Calu3 (cell line): ENCODE measurements at regions not wholly inside any gene's neighbourhood (a gene's known extent, or its start where the extent isn't known, plus 50 kb on each side); places are given as distances from the start of the nearest gene placed in this dataset.

Source experiments
- BruUV-seq: library from RNA; stranded (reverse); fragments of 400-500 nt; replicated peaks from 2 replicates; lab custom pipeline; 2021; lab: Mats Ljungman, UMichigan
- CTCF ChIA-PET: fragments of 300-600 bp; sonication (Branson Sonifier 250); formaldehyde crosslinking; loops from one replicate; lab custom pipeline; 2022; ENCODE audit warnings: antibody characterized with exemption; lab: Charles Lee
- DNase-seq: peaks from one replicate; pipeline ENCODE4 v3.0.0; 2022
- H3K27ac Mint-ChIP-seq: one replicate; pipeline ENCODE4 v1.8.0; 2022; ENCODE audit warnings: mixed read lengths; ENCODE audit not compliant: unreplicated experiment
- H3K27me3 Mint-ChIP-seq: one replicate; pipeline ENCODE4 v1.8.0; 2022; ENCODE audit warnings: mixed read lengths; ENCODE audit not compliant: unreplicated experiment
- H3K36me3 Mint-ChIP-seq: one replicate; pipeline ENCODE4 v1.8.0; 2022; ENCODE audit warnings: mild to moderate bottlenecking, moderate library complexity, mixed read lengths; ENCODE audit not compliant: insufficient read depth, unreplicated experiment
- H3K4me1 Mint-ChIP-seq: one replicate; pipeline ENCODE4 v1.8.0; 2022; ENCODE audit warnings: mild to moderate bottlenecking, low read depth, mixed read lengths; ENCODE audit not compliant: unreplicated experiment
- H3K4me3 Mint-ChIP-seq: one replicate; pipeline ENCODE4 v1.8.0; 2022; ENCODE audit warnings: mild to moderate bottlenecking, low read depth, moderate library complexity, mixed read lengths; ENCODE audit not compliant: unreplicated experiment
- H3K9me3 Mint-ChIP-seq: one replicate; pipeline ENCODE4 v1.8.0; 2022; ENCODE audit warnings: low read depth, mixed read lengths; ENCODE audit not compliant: unreplicated experiment
- CTCF ChIP-seq: fragments of 200-600 bp; IDR thresholded peaks from one replicate; pipeline ENCODE4 v1.8.0; 2022; ENCODE audit warnings: antibody characterized with exemption; ENCODE audit not compliant: unreplicated experiment
- intact Hi-C: fragments of 100-400 bp; cut with micrococcal nuclease; formaldehyde crosslinking; loops from one replicate; pipeline ENCODE4 v1.10.0; 2022; ENCODE audit not compliant: unreplicated experiment

- BruUV-seq: no TSS peak
- no peaks in the 10 kb centered on the region for H3K36me3 Mint-ChIP-seq
These were observed 73.6 kb upstream of the FAM20C start for GRCh38 chr7:118615-119391.

DNA sequence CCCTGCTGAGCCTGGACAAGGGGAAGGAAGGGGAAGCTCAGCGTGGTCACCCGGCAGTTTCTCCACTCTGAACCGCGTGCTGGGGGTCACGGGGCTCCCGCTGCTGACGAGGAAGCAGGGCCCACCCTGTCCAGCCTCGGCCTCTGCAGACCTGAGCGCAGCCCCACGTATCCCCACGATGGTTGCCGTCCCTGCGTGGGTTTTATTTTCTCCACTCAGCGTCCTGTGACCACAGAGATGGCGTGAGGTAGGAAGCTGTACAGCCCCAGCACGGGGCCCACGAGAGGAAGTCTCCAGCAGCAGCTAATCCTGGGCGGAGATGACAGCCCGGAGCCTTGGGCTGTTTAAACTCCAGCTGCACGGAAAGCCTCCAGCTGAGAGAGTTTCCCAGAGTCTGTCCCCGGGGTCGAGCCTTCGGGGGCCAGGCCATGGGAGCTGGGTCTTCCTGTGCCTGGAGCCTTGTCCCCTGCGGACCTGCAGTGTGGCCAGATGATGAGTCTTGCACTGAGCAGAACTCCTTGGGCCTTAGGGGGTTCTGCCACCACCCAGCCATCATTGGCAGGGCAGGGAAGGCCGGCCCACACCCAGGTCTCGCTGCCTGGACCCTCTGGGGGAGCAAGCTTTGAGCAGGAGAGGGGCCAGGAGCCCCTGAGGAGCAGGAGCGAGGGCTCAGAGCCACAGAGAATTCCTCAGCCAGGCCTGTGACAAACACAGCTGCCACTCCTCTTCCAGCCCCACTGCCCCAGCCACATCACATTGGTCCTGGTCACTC lies 72.8 kb upstream of the FAM20C start:
- H3K4me3 Mint-ChIP-seq: no peak overlapping the region
- no peak for DNase-seq
- no peak for TF ChIP-seq CTCF
- no TSS peak for BruUV-seq
- CTCF ChIA-PET: interaction anchor here (1.1 to 1.3 kb wide), 2 partner anchors 29 to 55 kb away, joined by 3 to 4 read pairs; no protein-coding TSS in a partner anchor
- peaks cover 2% of the 10 kb centered on the region for H3K9me3 Mint-ChIP-seq
- H3K27me3 Mint-ChIP-seq: peaks cover 84% of the 10 kb centered on the region
- H3K4me1 Mint-ChIP-seq: no peaks in the 10 kb centered on the region
- no peaks in the 10 kb centered on the region for H3K36me3 Mint-ChIP-seq
- H3K27ac Mint-ChIP-seq: no peak overlapping the region
- intact Hi-C loops: loop anchor here (2.0 kb wide), 1 partner anchor 55 kb away; no protein-coding TSS in a partner anchor

More at GRCh38 chr7:118615-119391, 73.6 kb upstream of the FAM20C start:
- Mint-ChIP-seq H3K27me3 (peaks cover 86% of the 10 kb centered on the region), H3K4me3 (no peak overlapping the region), H3K9me3 (peaks cover 10% of the 10 kb centered on the region), H3K27ac (no peak overlapping the region), H3K4me1 (no peaks in the 10 kb centered on the region)
- TF ChIP-seq CTCF: no peak
- CTCF ChIA-PET: no interaction called here
- DNase-seq: no peak
- intact Hi-C loops: no loop called here

GRCh38 chr7:120164-120991 lies 72.0 kb upstream of the FAM20C start:
- DNase-seq: peak; percentile 41
- no peak for TF ChIP-seq CTCF
- CTCF ChIA-PET: interaction anchor here (0.7 to 1.3 kb wide), 3 partner anchors 30 to 144 kb away, joined by 3 to 6 read pairs (median 4); no protein-coding TSS in a partner anchor
- Mint-ChIP-seq H3K27ac (no peak overlapping the region), H3K27me3 (peaks cover 76% of the 10 kb centered on the region), H3K4me1 (no peaks in the 10 kb centered on the region), H3K4me3 (no peak overlapping the region), H3K9me3 (no peaks in the 10 kb centered on the region), H3K36me3 (no peaks in the 10 kb centered on the region)
- BruUV-seq: no TSS peak
- intact Hi-C loops: loop anchor here (2.0 kb wide), 1 partner anchor 56 kb away; no protein-coding TSS in a partner anchor
